ENCODE measurements at regions not wholly inside any gene's neighbourhood (a gene's known extent, or its start where the extent isn't known, plus 50 kb on each side); places are given as distances from the start of the nearest gene placed in this dataset.
"Not testable (repeated sequence)": the region's sequence is repeated elsewhere in the genome, so short reads cannot be mapped to it uniquely, and the experiment has no call there.

- no peak for DNase-seq (ENCODE audit: low read depth)
Observed at GRCh38 chr11:24271798-24272197, 225.1 kb upstream of the LUZP2 start.

- not testable (repeated sequence) for DNase-seq (ENCODE audit: low read depth)
Observed at GRCh38 chr11:24274214-24274781, 222.6 kb upstream of the LUZP2 start.

DNA sequence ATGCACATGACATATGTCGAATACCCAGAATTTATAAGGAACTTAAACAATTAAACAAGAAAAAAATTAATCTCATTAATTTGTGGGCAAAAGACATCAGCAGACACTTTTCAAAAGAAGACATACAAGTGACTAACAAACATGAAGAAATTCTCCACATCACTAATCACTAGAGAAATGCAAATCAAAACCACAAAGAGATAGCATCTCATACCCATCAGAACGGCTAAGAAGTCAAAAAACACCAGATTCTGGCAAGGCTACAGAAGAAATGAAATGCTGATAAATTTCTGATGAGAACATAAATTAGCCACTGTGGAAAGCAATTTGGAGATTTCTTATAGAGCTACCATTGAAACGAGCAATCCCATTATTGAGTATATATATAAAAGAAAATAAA is 210.6 kb upstream of the LUZP2 start:
- no peak for DNase-seq (ENCODE audit: low read depth)

DNA sequence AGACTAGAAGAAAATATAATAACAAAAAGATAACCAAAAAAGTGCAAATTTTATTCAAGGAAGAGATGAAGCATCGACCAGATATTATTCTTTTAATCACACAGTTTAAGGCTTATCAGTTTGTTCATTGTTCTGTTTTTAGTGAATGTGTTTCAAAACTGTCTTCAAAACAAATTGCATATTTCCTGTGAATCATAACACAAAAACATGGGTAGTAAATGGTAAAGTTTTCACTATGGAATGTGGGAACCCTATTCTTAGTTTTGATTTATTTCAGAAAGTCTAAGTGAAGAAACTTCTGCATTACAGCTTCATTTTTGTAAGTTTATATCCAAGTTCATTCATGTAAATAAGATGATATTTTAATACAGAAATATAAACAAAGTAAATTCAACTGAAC is 207.6 kb upstream of the LUZP2 start:
- no peak for DNase-seq (ENCODE audit: low read depth)

DNA sequence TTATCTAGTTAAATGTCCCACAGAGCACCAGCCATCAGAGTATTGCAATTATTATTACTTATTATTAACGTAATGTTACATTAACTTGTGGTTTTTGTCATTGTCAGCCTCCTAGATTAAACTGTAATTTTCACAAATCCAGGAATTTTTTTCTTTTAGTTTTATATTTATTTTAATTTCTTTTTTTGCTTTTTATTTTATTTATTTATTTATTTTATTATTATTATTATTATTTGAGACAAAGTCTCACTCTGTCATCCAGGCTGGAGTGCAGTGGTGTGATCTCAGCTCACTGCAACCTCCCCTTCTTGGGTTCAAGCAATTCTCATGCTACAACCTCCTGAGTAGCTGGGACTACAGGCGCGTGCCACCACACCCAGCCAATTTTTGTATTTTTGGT is 202.9 kb upstream of the LUZP2 start:
- DNase-seq (ENCODE audit: low read depth): no peak

GRCh38 chr11:24295360-24295759 is 201.5 kb upstream of the LUZP2 start:
- DNase-seq (ENCODE audit: low read depth): no peak

- DNase-seq (ENCODE audit: low read depth): no peak
Observed at GRCh38 chr11:24297461-24297860, 199.4 kb upstream of the LUZP2 start.

DNA sequence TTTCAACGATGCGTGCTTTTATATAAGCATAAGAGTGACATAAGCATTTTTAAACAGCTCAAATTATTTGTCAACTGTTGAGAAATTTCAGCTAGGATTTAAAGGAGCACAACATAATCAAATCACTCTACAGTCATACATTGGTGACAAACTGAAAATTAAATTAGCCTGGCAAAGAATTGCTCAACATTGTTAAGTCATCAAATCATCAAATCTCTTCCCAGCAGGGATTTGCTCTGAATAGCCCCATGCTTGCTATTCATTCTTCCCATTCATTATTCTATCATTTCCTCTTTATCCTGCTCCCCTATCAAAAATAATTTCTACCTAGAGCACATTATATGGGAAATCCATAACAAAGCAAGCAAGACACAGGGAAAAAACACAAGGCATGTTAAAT is 198.7 kb upstream of the LUZP2 start:
- no peak for DNase-seq (ENCODE audit: low read depth)

- no peak for DNase-seq (ENCODE audit: low read depth)
Observed at GRCh38 chr11:24311974-24312373, 184.9 kb upstream of the LUZP2 start.

DNA sequence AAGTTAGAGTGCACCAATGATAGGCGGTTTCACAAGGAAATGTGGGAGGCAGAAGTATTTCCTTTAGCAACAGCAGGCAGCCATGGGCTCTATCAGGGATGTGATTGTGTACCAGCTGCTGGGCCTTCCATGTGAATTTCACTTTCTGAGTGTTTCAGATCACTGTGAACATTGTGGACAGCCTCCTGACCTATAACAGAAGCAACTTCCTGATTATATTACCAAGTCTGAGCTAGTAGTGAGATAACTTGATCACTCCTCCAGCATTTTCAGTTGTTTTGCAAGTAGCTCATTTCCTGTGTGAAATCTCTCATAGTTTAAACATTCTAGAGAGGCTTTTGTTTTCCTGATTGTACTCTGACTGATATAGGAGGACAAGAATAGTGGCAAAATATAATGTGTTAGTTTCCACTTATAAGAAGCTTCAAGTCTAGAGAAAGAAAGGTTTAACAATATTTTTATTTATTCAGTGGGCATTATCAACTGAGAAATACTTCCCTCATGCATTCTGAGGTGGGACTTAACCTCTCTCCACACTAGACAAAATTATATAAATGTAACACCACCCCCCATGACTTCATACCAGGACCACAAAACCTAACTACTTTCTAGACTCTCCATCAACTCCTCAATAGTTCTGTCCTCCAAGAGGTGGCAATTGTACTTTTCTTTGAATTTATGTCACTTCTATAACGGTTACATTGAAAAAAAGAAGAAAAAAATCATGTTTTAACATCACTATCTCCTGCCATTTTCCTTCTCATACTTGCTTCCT is 184.2 kb upstream of the LUZP2 start:
- DNase-seq (ENCODE audit: low read depth): no peak

DNA sequence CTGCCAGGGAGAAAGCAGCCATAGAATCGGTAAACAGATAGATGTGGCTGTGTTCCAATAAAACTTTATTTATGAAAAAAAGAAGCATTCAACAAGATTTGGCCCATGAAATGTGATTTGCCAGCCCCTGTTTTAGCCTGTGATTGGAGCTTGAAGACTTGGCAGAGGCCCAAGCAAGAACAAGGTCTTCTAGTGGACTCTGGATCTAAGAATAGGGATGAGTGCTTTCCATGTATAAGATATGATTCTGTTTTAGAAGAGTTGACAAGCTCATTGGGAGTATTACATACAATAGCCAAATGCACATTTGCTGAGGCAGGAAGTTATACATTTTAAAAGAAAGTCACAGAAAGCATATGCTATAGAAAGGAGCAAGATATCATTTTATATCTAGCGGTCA is 175.6 kb upstream of the LUZP2 start:
- DNase-seq (ENCODE audit: low read depth): no peak

DNA sequence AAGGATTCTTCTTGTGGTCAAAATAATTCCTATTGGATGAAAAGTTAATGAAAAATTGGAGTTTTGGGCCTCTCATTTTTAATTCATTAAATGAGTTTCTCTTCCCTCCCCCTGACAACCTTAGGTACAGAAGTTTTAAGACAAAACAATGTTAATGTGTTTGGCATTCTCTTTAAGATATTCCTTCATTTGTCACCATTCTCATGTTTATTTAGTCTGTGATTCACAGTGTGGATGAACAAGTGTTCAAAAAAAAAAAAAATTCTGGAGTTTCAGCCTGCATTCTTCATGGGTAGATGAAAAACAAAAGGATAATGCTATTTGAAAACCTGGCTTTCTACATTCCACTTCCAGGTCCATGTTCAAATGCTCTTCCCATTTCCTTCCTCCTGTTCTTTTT is 172.6 kb upstream of the LUZP2 start:
- DNase-seq (ENCODE audit: low read depth): peak; percentile 38

DNA sequence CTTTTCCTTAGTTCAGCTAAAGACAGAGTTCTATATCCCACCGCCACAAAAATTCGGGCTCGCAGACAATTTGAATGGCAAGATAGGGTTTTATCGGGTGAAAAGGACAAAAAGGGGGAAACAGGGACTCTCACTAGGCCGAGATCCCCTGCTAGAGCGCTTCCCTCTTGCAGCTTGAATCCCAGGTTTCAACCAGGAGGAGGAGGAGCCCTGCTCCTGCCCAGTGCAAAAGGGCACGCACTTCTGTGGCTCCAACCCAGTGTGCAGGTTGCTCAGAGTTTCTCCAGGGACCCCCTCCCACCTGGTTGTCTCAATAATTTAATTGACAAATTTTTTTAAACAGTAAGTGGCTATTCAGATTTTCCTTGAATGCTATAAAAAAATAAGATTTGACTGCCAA is 152.6 kb upstream of the LUZP2 start:
- DNase-seq (ENCODE audit: low read depth): no peak

DNA sequence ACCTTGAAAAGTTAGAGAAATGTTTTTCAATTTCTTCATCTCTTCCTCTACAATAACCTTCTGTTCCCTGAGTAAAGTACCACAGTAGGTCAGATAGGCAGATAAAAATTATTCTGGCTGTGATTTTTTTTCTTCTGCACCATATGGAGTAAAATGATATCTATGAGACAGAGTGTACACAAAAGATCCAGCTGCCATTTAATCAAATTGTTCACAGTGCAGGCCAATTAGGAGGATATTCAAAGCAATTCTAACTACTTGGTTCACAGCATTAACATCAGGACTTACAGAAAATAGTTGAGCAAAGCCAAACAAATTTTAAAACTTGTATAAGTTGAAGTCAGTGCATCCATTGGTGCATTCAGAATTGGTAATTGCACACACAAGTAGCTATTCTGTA is 147.9 kb upstream of the LUZP2 start:
- DNase-seq (ENCODE audit: low read depth): no peak

DNA sequence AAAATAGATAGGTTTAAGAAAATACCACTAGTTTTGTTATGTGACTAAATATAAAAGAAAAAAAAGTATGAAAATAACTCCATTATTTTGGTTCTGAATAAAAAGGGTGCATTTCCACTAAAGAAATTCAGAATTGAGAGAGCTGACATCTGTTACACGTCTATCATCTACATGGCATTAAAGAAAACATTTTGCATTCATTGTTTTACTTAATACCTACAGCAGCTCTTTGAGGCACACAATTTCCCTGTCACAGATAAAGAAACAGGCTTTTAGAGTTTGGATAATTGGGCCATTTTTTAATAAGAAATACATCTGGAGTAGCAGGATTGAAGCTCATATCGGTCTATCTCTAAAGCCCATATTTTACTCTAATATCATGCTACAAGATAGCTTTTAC is 145.7 kb upstream of the LUZP2 start:
- DNase-seq (ENCODE audit: low read depth): no peak

GRCh38 chr11:24356501-24356900 is 140.4 kb upstream of the LUZP2 start:
- no peak for DNase-seq (ENCODE audit: low read depth)

DNA sequence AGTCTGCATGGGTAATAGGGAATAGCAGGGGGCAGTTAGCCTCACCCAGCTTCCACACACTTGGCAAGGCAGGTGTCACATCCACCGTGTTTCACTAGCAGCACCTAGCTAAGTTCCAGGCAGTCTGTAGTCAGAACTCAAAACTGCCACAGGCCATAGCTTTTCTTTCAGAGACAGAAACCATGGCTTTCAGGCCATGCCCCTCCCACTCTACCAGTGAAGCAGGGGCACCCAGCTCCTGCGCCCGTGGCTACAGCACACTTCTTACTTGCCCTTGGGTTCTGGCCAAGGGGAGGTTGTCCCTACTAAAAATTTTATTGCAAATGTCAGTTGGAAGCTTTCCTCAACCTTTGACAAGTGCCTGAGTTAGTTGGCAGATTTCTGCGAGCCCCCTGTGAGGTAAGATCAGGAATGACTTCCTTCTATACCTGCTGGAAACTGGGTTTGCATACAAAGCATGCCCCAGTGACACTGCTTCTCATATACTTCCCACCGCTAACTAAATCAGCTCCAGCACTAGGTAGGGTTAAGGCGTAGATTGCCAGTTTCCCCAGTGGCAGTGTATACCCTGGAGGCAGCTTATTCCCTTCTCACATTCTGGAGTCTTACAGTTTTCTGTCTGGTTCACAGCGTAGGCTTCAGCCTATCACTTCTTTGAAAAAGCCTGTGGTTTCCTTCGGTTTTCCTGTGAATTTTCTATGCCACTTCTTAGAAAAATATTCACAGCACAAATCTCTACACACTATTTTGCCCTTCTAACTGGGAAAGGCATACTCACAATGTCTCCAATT is 139.0 kb upstream of the LUZP2 start:
- DNase-seq (ENCODE audit: low read depth): no peak

- DNase-seq (ENCODE audit: low read depth): no peak
Observed at GRCh38 chr11:24372491-24372890, 124.4 kb upstream of the LUZP2 start.

DNA sequence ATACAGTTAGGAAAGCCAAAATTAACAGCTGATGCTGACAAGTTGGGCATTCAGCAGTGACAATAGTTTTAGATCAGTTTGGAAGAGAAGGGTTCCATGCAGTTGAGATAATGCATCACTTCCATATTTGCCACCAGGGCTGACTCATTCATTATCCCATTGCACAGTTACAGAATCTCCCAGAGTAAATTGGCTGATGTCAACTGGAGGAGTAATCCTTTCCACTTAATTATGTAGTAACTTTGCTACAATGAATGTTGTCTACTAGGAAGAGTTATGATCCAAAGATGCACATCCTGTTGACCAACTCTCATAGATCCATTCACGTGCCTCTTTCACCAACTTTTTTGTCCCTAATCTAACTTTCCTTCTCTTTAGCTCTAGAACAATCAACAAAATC is 123.3 kb upstream of the LUZP2 start:
- no peak for DNase-seq (ENCODE audit: low read depth)

DNA sequence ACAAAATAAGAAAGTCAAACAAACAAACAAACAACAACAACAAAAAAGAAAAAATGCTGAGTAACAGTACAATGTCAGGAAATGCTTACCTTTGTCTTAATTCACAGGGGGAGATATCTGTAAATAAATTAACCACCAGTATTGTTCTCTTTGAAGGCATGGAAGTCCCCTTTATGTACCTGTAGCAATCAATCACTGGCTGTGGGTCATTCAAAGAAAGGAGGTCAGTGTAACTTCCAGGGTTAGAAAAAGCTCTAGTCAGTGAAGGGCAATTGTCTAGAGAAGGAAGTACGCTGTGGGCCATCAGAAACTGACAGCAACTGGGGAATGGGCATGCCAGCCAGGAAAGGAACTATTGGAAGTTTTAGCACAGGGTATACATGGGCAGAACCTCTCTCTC is 121.5 kb upstream of the LUZP2 start:
- no peak for DNase-seq (ENCODE audit: low read depth)

DNA sequence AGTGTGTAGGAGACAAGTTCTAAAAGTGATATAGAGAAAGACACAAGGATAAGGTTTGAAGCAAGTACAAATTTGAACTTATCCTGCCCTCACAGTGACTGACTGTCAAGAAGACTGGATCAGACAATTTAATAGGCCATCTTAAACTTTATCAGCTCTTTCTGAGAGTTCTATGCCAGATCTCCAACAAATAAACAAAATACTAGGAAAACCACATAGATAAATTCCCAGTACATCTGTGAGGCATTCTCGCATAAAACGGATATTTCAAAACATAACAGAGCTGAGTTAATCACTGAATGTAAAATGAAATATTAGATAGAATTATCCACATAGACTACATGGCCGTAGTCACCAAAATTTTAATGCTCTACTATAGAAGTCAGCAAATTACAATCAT is 120.9 kb upstream of the LUZP2 start:
- no peak for DNase-seq (ENCODE audit: low read depth)

- no peak for DNase-seq (ENCODE audit: low read depth)
Observed at GRCh38 chr11:24383137-24383536, 113.7 kb upstream of the LUZP2 start.

- no peak for DNase-seq (ENCODE audit: low read depth)
Observed at GRCh38 chr11:24384240-24384639, 112.6 kb upstream of the LUZP2 start.
